ENCODE measurements at regions not wholly inside any gene's neighbourhood (a gene's known extent, or its start where the extent isn't known, plus 50 kb on each side); places are given as distances from the start of the nearest gene placed in this dataset.
A peak's percentile ranks its signal among the peaks of the same experiment; 100 is the strongest.
"Not testable (repeated sequence)": the region's sequence is repeated elsewhere in the genome, so short reads cannot be mapped to it uniquely, and the experiment has no call there.

- Histone ChIP-seq H3K36me3 (ENCODE audit: control insufficient read depth, insufficient read depth, low read length) (no peaks in the 10 kb centered on the region), H3K9me3 (replicated peaks; ENCODE audit: control insufficient read depth, low read depth, low read length) (no peaks in the 10 kb centered on the region), H3K27me3 (ENCODE audit: control insufficient read depth, insufficient read depth, low read length) (no peaks in the 10 kb centered on the region), H3K27ac (ENCODE audit: low read length) (no peak overlapping the region), H3K4me1 (ENCODE audit: control insufficient read depth, insufficient read depth, low read length) (no peaks in the 10 kb centered on the region), H3K4me3 (ENCODE audit: low read length) (no peak overlapping the region)
- DNase-seq: no peak
- no CpG with 5 or more reads among the region's 1 CpG for WGBS (ENCODE audit: insufficient coverage)
These were observed 1590.2 kb downstream of the EFNA5 start for GRCh38 chr5:106080535-106080934.

GRCh38 chr5:106076655-106077054 is 1594.1 kb downstream of the EFNA5 start:
- DNase-seq: no peak
- no peaks in the 10 kb centered on the region for H3K27me3 ChIP-seq (ENCODE audit: control insufficient read depth, insufficient read depth, low read length)
- no peaks in the 10 kb centered on the region for H3K4me1 ChIP-seq (ENCODE audit: control insufficient read depth, insufficient read depth, low read length)
- no peaks in the 10 kb centered on the region for H3K36me3 ChIP-seq (ENCODE audit: control insufficient read depth, insufficient read depth, low read length)
- 87% methylated on average over 3 of the region's 4 CpGs for WGBS (ENCODE audit: insufficient coverage)
- no peak overlapping the region for H3K27ac ChIP-seq (ENCODE audit: low read length)
- H3K9me3 ChIP-seq (replicated peaks; ENCODE audit: control insufficient read depth, low read depth, low read length): no peaks in the 10 kb centered on the region
- H3K4me3 ChIP-seq (ENCODE audit: low read length): no peak overlapping the region

GRCh38 chr5:106072208-106072607 is 1598.5 kb downstream of the EFNA5 start:
- H3K27ac ChIP-seq (ENCODE audit: low read length): no peak overlapping the region
- DNase-seq: no peak
- no peaks in the 10 kb centered on the region for H3K9me3 ChIP-seq (replicated peaks; ENCODE audit: control insufficient read depth, low read depth, low read length)
- H3K36me3 ChIP-seq (ENCODE audit: control insufficient read depth, insufficient read depth, low read length): no peaks in the 10 kb centered on the region
- H3K4me3 ChIP-seq (ENCODE audit: low read length): no peak overlapping the region
- no peaks in the 10 kb centered on the region for H3K4me1 ChIP-seq (ENCODE audit: control insufficient read depth, insufficient read depth, low read length)
- no peaks in the 10 kb centered on the region for H3K27me3 ChIP-seq (ENCODE audit: control insufficient read depth, insufficient read depth, low read length)
- WGBS (ENCODE audit: insufficient coverage): no CpG with 5 or more reads among the region's 2 CpGs

GRCh38 chr5:106047341-106047740 is 1623.4 kb downstream of the EFNA5 start:
- no peak for DNase-seq
- H3K36me3 ChIP-seq (ENCODE audit: control insufficient read depth, insufficient read depth, low read length): no peaks in the 10 kb centered on the region
- no CpG with 5 or more reads among the region's 1 CpG for WGBS (ENCODE audit: insufficient coverage)
- no peak overlapping the region for H3K27ac ChIP-seq (ENCODE audit: low read length)
- H3K4me1 ChIP-seq (ENCODE audit: control insufficient read depth, insufficient read depth, low read length): no peaks in the 10 kb centered on the region
- H3K27me3 ChIP-seq (ENCODE audit: control insufficient read depth, insufficient read depth, low read length): no peaks in the 10 kb centered on the region
- no peaks in the 10 kb centered on the region for H3K9me3 ChIP-seq (replicated peaks; ENCODE audit: control insufficient read depth, low read depth, low read length)
- H3K4me3 ChIP-seq (ENCODE audit: low read length): no peak overlapping the region

- DNase-seq; H3K4me1 ChIP-seq (ENCODE audit: control insufficient read depth, insufficient read depth, low read length); H3K27me3 ChIP-seq (ENCODE audit: control insufficient read depth, insufficient read depth, low read length); H3K27ac ChIP-seq (ENCODE audit: low read length); H3K9me3 ChIP-seq (replicated peaks; ENCODE audit: control insufficient read depth, low read depth, low read length); H3K4me3 ChIP-seq (ENCODE audit: low read length); H3K36me3 ChIP-seq (ENCODE audit: control insufficient read depth, insufficient read depth, low read length): not testable (repeated sequence)
- WGBS (ENCODE audit: insufficient coverage): 83% methylated on average over 2 of the region's 2 CpGs
These were observed 1638.7 kb downstream of the EFNA5 start for GRCh38 chr5:106032069-106032468.

GRCh38 chr5:106028314-106028713 is 1642.4 kb downstream of the EFNA5 start:
- no peak for DNase-seq
- Histone ChIP-seq H3K27ac (ENCODE audit: low read length) (no peak overlapping the region), H3K27me3 (ENCODE audit: control insufficient read depth, insufficient read depth, low read length) (no peaks in the 10 kb centered on the region), H3K9me3 (replicated peaks; ENCODE audit: control insufficient read depth, low read depth, low read length) (no peaks in the 10 kb centered on the region), H3K4me3 (ENCODE audit: low read length) (no peak overlapping the region), H3K36me3 (ENCODE audit: control insufficient read depth, insufficient read depth, low read length) (no peaks in the 10 kb centered on the region), H3K4me1 (ENCODE audit: control insufficient read depth, insufficient read depth, low read length) (no peaks in the 10 kb centered on the region)
- whole genome bisulfite sequencing (ENCODE audit: insufficient coverage): no CpG with 5 or more reads among the region's 3 CpGs

- no peaks in the 10 kb centered on the region for H3K27me3 ChIP-seq (ENCODE audit: control insufficient read depth, insufficient read depth, low read length)
- no CpG with 5 or more reads among the region's 1 CpG for WGBS (ENCODE audit: insufficient coverage)
These were observed 1649.8 kb downstream of the EFNA5 start for GRCh38 chr5:106020894-106021293.

GRCh38 chr5:106019261-106019660 is 1651.5 kb downstream of the EFNA5 start:
- Histone ChIP-seq H3K4me1 (ENCODE audit: control insufficient read depth, insufficient read depth, low read length) (no peaks in the 10 kb centered on the region), H3K27ac (ENCODE audit: low read length) (no peak overlapping the region), H3K4me3 (ENCODE audit: low read length) (no peak overlapping the region), H3K27me3 (ENCODE audit: control insufficient read depth, insufficient read depth, low read length) (no peaks in the 10 kb centered on the region), H3K36me3 (ENCODE audit: control insufficient read depth, insufficient read depth, low read length) (no peaks in the 10 kb centered on the region), H3K9me3 (replicated peaks; ENCODE audit: control insufficient read depth, low read depth, low read length) (no peaks in the 10 kb centered on the region)
- DNase-seq: peak; percentile 79

More at GRCh38 chr5:106020894-106021293, 1649.8 kb downstream of the EFNA5 start:
- Histone ChIP-seq H3K4me1 (ENCODE audit: control insufficient read depth, insufficient read depth, low read length) (no peaks in the 10 kb centered on the region), H3K27ac (ENCODE audit: low read length) (no peak overlapping the region), H3K4me3 (ENCODE audit: low read length) (no peak overlapping the region), H3K36me3 (ENCODE audit: control insufficient read depth, insufficient read depth, low read length) (no peaks in the 10 kb centered on the region), H3K9me3 (replicated peaks; ENCODE audit: control insufficient read depth, low read depth, low read length) (no peaks in the 10 kb centered on the region)
- DNase-seq: no peak

GRCh38 chr5:106017243-106017857 is 1653.4 kb downstream of the EFNA5 start:
- H3K27me3 ChIP-seq (ENCODE audit: control insufficient read depth, insufficient read depth, low read length): no peaks in the 10 kb centered on the region
- DNase-seq: no peak
- no peaks in the 10 kb centered on the region for H3K36me3 ChIP-seq (ENCODE audit: control insufficient read depth, insufficient read depth, low read length)
- no peak overlapping the region for H3K4me3 ChIP-seq (ENCODE audit: low read length)
- no peak overlapping the region for H3K27ac ChIP-seq (ENCODE audit: low read length)
- H3K9me3 ChIP-seq (replicated peaks; ENCODE audit: control insufficient read depth, low read depth, low read length): no peaks in the 10 kb centered on the region
- H3K4me1 ChIP-seq (ENCODE audit: control insufficient read depth, insufficient read depth, low read length): no peaks in the 10 kb centered on the region
- WGBS (ENCODE audit: insufficient coverage): no CpG with 5 or more reads among the region's 1 CpG

GRCh38 chr5:106014262-106014661 is 1656.5 kb downstream of the EFNA5 start:
- no peaks in the 10 kb centered on the region for H3K9me3 ChIP-seq (replicated peaks; ENCODE audit: control insufficient read depth, low read depth, low read length)
- DNase-seq: no peak

GRCh38 chr5:106006242-106006641 is 1664.5 kb downstream of the EFNA5 start:
- DNase-seq: no peak
- no CpG with 5 or more reads among the region's 2 CpGs for WGBS (ENCODE audit: insufficient coverage)
- H3K4me1 ChIP-seq (ENCODE audit: control insufficient read depth, insufficient read depth, low read length): no peaks in the 10 kb centered on the region
- H3K27ac ChIP-seq (ENCODE audit: low read length): no peak overlapping the region
- no peaks in the 10 kb centered on the region for H3K9me3 ChIP-seq (replicated peaks; ENCODE audit: control insufficient read depth, low read depth, low read length)
- no peak overlapping the region for H3K4me3 ChIP-seq (ENCODE audit: low read length)
- H3K27me3 ChIP-seq (ENCODE audit: control insufficient read depth, insufficient read depth, low read length): no peaks in the 10 kb centered on the region
- no peaks in the 10 kb centered on the region for H3K36me3 ChIP-seq (ENCODE audit: control insufficient read depth, insufficient read depth, low read length)

More at GRCh38 chr5:106014262-106014661, 1656.5 kb downstream of the EFNA5 start:
- no peaks in the 10 kb centered on the region for H3K36me3 ChIP-seq (ENCODE audit: control insufficient read depth, insufficient read depth, low read length)
- no peak overlapping the region for H3K27ac ChIP-seq (ENCODE audit: low read length)
- H3K4me3 ChIP-seq (ENCODE audit: low read length): no peak overlapping the region
- H3K27me3 ChIP-seq (ENCODE audit: control insufficient read depth, insufficient read depth, low read length): no peaks in the 10 kb centered on the region
- no peaks in the 10 kb centered on the region for H3K4me1 ChIP-seq (ENCODE audit: control insufficient read depth, insufficient read depth, low read length)

All from muscle of leg (tissue), 3 donors.